ENCODE measurements at regions not wholly inside any gene's neighbourhood (a gene's known extent, or its start where the extent isn't known, plus 50 kb on each side); places are given as distances from the start of the nearest gene placed in this dataset.

GRCh38 chr1:47635111-47635510 lies 197.3 kb downstream of the FOXD2 start:
- H3K36me3 Mint-ChIP-seq, result no peaks in the 10 kb centered on the region
- H3K27ac Mint-ChIP-seq, result no peak overlapping the region
- no peak overlapping the region for H3K4me3 Mint-ChIP-seq
- peaks cover 13 to 15% of the 10 kb centered on the region in 2 donors for H3K27me3 Mint-ChIP-seq
- ATAC-seq, result no peak
- no peaks in the 10 kb centered on the region for H3K4me1 Mint-ChIP-seq (ENCODE audit: low read depth in 2 of 2)
- no peak for DNase-seq (ENCODE audit: low spot score)
- no peaks in the 10 kb centered on the region for H3K9me3 Mint-ChIP-seq

- H3K27ac Mint-ChIP-seq, result no peak overlapping the region
- H3K4me3 Mint-ChIP-seq, result no peak overlapping the region
- no peaks in the 10 kb centered on the region for H3K36me3 Mint-ChIP-seq
- no peaks in the 10 kb centered on the region for H3K4me1 Mint-ChIP-seq (ENCODE audit: low read depth in 2 of 2)
- ATAC-seq, result no peak
- H3K27me3 Mint-ChIP-seq, result peaks cover 13 to 16% of the 10 kb centered on the region in 2 donors
- no peak for DNase-seq (ENCODE audit: low spot score)
- no peaks in the 10 kb centered on the region for H3K9me3 Mint-ChIP-seq
These were observed 197.8 kb downstream of the FOXD2 start for GRCh38 chr1:47635597-47635996.

GRCh38 chr1:47637111-47637685 lies 199.4 kb downstream of the FOXD2 start:
- Mint-ChIP-seq H3K4me3 (no peak overlapping the region), H3K27ac (no peak overlapping the region), H3K4me1 (ENCODE audit: low read depth in 2 of 2) (no peaks in the 10 kb centered on the region), H3K36me3 (no peaks in the 10 kb centered on the region), H3K27me3 (peaks cover 17 to 27% of the 10 kb centered on the region in 2 donors), H3K9me3 (no peaks in the 10 kb centered on the region)
- DNase-seq (ENCODE audit: low spot score) (no peak), ATAC-seq (no peak)

- Mint-ChIP-seq H3K9me3 (no peaks in the 10 kb centered on the region), H3K27me3 (peaks cover 19 to 34% of the 10 kb centered on the region in 2 donors), H3K27ac (no peak overlapping the region), H3K4me1 (ENCODE audit: low read depth in 2 of 2) (no peaks in the 10 kb centered on the region), H3K4me3 (no peak overlapping the region), H3K36me3 (no peaks in the 10 kb centered on the region)
- DNase-seq (ENCODE audit: low spot score), result no peak
- no peak for ATAC-seq
These were observed 200.4 kb downstream of the FOXD2 start for GRCh38 chr1:47638240-47638639.

GRCh38 chr1:47638713-47639112 lies 200.9 kb downstream of the FOXD2 start:
- Mint-ChIP-seq H3K27me3 (peaks cover 19 to 34% of the 10 kb centered on the region in 2 donors), H3K27ac (no peak overlapping the region), H3K4me3 (no peak overlapping the region), H3K4me1 (ENCODE audit: low read depth in 2 of 2) (no peaks in the 10 kb centered on the region), H3K9me3 (no peaks in the 10 kb centered on the region), H3K36me3 (no peaks in the 10 kb centered on the region)
- no peak for ATAC-seq
- no peak for DNase-seq (ENCODE audit: low spot score)

- no peaks in the 10 kb centered on the region for H3K4me1 Mint-ChIP-seq (ENCODE audit: low read depth in 2 of 2)
- DNase-seq (ENCODE audit: low spot score), result no peak
- H3K9me3 Mint-ChIP-seq, result no peaks in the 10 kb centered on the region
- H3K4me3 Mint-ChIP-seq, result no peak overlapping the region
- ATAC-seq, result no peak
- no peaks in the 10 kb centered on the region for H3K36me3 Mint-ChIP-seq
- no peak overlapping the region for H3K27ac Mint-ChIP-seq
- peaks cover 26 to 53% of the 10 kb centered on the region in 2 donors for H3K27me3 Mint-ChIP-seq
These were observed 205.7 kb downstream of the FOXD2 start for GRCh38 chr1:47643306-47644211.

- Mint-ChIP-seq H3K4me3 (no peak overlapping the region), H3K9me3 (no peaks in the 10 kb centered on the region), H3K4me1 (ENCODE audit: low read depth in 2 of 2) (no peaks in the 10 kb centered on the region), H3K27me3 (peaks cover 29 to 57% of the 10 kb centered on the region in 2 donors), H3K36me3 (no peaks in the 10 kb centered on the region), H3K27ac (no peak overlapping the region)
- ATAC-seq (no peak), DNase-seq (ENCODE audit: low spot score) (no peak)
These were observed 206.3 kb downstream of the FOXD2 start for GRCh38 chr1:47644212-47644573.

GRCh38 chr1:47645151-47645550 lies 207.3 kb downstream of the FOXD2 start:
- H3K4me1 Mint-ChIP-seq (ENCODE audit: low read depth in 2 of 2), result no peaks in the 10 kb centered on the region
- no peak for DNase-seq (ENCODE audit: low spot score)
- ATAC-seq, result no peak
- H3K9me3 Mint-ChIP-seq, result no peaks in the 10 kb centered on the region
- no peak overlapping the region for H3K4me3 Mint-ChIP-seq
- no peaks in the 10 kb centered on the region for H3K36me3 Mint-ChIP-seq
- peaks cover 29 to 50% of the 10 kb centered on the region in 2 donors for H3K27me3 Mint-ChIP-seq
- H3K27ac Mint-ChIP-seq, result no peak overlapping the region

- peaks cover 25 to 52% of the 10 kb centered on the region in 2 donors for H3K27me3 Mint-ChIP-seq
- H3K9me3 Mint-ChIP-seq, result no peaks in the 10 kb centered on the region
These were observed 208.8 kb downstream of the FOXD2 start for GRCh38 chr1:47646676-47647075.

GRCh38 chr1:47647327-47647845 lies 209.5 kb downstream of the FOXD2 start:
- no peaks in the 10 kb centered on the region for H3K36me3 Mint-ChIP-seq
- no peak overlapping the region for H3K4me3 Mint-ChIP-seq
- H3K4me1 Mint-ChIP-seq (ENCODE audit: low read depth in 2 of 2), result no peaks in the 10 kb centered on the region
- no peak for DNase-seq (ENCODE audit: low spot score)
- ATAC-seq, result no peak
- peaks cover 23 to 48% of the 10 kb centered on the region in 2 donors for H3K27me3 Mint-ChIP-seq
- H3K9me3 Mint-ChIP-seq, result no peaks in the 10 kb centered on the region
- H3K27ac Mint-ChIP-seq, result no peak overlapping the region

More at GRCh38 chr1:47646676-47647075, 208.8 kb downstream of the FOXD2 start:
- Mint-ChIP-seq H3K4me3 (no peak overlapping the region), H3K27ac (no peak overlapping the region), H3K4me1 (ENCODE audit: low read depth in 2 of 2) (no peaks in the 10 kb centered on the region), H3K36me3 (no peaks in the 10 kb centered on the region)
- DNase-seq (ENCODE audit: low spot score) (no peak), ATAC-seq (no peak)

GRCh38 chr1:47650205-47650604 lies 212.4 kb downstream of the FOXD2 start:
- Mint-ChIP-seq H3K27me3 (peaks cover 17 to 55% of the 10 kb centered on the region in 2 donors), H3K27ac (no peak overlapping the region), H3K4me3 (no peak overlapping the region), H3K36me3 (no peaks in the 10 kb centered on the region), H3K4me1 (ENCODE audit: low read depth in 2 of 2) (no peaks in the 10 kb centered on the region), H3K9me3 (no peaks in the 10 kb centered on the region)
- no peak for DNase-seq (ENCODE audit: low spot score)
- no peak for ATAC-seq

- no peaks in the 10 kb centered on the region for H3K4me1 Mint-ChIP-seq (ENCODE audit: low read depth in 2 of 2)
These were observed 212.8 kb downstream of the FOXD2 start for GRCh38 chr1:47650611-47651010.

GRCh38 chr1:47651311-47652089 lies 213.7 kb downstream of the FOXD2 start:
- Mint-ChIP-seq H3K4me1 (ENCODE audit: low read depth in 2 of 2) (no peaks in the 10 kb centered on the region), H3K9me3 (no peaks in the 10 kb centered on the region), H3K4me3 (no peak overlapping the region), H3K36me3 (no peaks in the 10 kb centered on the region), H3K27ac (no peak overlapping the region), H3K27me3 (peaks cover 18 to 53% of the 10 kb centered on the region in 2 donors)
- DNase-seq (ENCODE audit: low spot score), result no peak
- no peak for ATAC-seq

More at GRCh38 chr1:47650611-47651010, 212.8 kb downstream of the FOXD2 start:
- no peak for DNase-seq (ENCODE audit: low spot score)
- Mint-ChIP-seq H3K27ac (no peak overlapping the region), H3K4me3 (no peak overlapping the region), H3K27me3 (peaks cover 14 to 53% of the 10 kb centered on the region in 2 donors), H3K36me3 (no peaks in the 10 kb centered on the region), H3K9me3 (no peaks in the 10 kb centered on the region)
- ATAC-seq, result no peak
